ENCODE measurements at regions not wholly inside any gene's neighbourhood (a gene's known extent, or its start where the extent isn't known, plus 50 kb on each side); places are given as distances from the start of the nearest gene placed in this dataset.

DNA sequence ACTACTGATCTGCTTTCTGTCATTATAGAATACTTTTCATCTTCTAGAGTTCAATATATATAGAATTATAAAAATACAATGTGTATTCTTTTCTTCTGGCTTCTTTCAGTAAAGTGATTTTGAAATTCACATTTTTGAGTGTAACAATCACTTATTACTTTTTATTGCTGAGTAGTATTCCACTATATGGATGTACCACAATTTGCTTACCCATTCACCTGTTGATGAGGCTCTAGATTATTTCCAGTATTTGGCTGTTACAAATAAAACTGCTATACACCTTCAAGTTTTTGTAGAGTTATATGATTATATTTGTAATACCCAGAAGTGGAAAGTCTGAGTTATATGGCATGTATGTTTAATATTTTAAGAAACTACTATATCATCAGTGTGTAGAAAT, 159.4 kb downstream of the RWDD3 start:
- no peaks in the 10 kb centered on the region for H3K9me3 ChIP-seq
- H3K27ac ChIP-seq: no peak overlapping the region
- no peak overlapping the region for H3K4me3 ChIP-seq
- intact Hi-C loops (cut with DNase I): no loop called here
- no peaks in the 10 kb centered on the region for H3K36me3 ChIP-seq
- DNase-seq (ENCODE audit: low spot score in 2 of 2): no peak
- no peaks in the 10 kb centered on the region for H3K27me3 ChIP-seq
- no peaks in the 10 kb centered on the region for H3K4me1 ChIP-seq
- no peak for TF ChIP-seq CTCF (IDR thresholded peaks at IDR 0.05)

DNA sequence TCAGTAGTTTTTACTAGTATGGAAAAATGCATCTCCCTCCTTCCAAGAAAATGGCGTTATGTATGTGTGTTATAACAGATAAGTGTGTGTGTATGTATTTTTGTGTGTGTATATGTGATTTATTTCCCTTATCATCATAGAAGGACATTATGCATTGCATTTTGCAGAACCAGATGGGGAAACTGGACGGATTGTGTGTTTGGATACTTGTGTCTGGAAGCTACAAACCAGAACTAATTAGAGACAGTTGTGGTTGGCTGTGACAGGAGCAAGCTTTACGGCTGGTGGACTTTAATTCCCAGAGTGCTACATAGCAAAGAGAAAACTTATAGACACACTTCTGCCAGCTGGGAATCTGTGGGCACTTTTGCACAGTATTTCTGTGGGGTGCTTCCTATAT, 162.5 kb downstream of the RWDD3 start:
- TF ChIP-seq CTCF (IDR thresholded peaks at IDR 0.05): no peak
- Histone ChIP-seq H3K27ac (no peak overlapping the region), H3K27me3 (no peaks in the 10 kb centered on the region), H3K36me3 (no peaks in the 10 kb centered on the region), H3K9me3 (peaks cover 0 to 3% of the 10 kb centered on the region in 2 donors), H3K4me3 (no peak overlapping the region), H3K4me1 (no peaks in the 10 kb centered on the region)
- DNase-seq (ENCODE audit: low spot score in 2 of 2): no peak
- intact Hi-C loops (cut with DNase I): no loop called here

- Histone ChIP-seq H3K9me3 (peaks cover 0 to 3% of the 10 kb centered on the region in 2 donors), H3K4me1 (no peaks in the 10 kb centered on the region), H3K27me3 (no peaks in the 10 kb centered on the region), H3K4me3 (no peak overlapping the region), H3K27ac (no peak overlapping the region), H3K36me3 (no peaks in the 10 kb centered on the region)
- no peak for DNase-seq (ENCODE audit: low spot score in 2 of 2)
- intact Hi-C loops (cut with DNase I): no loop called here
- TF ChIP-seq CTCF (IDR thresholded peaks at IDR 0.05): no peak
These were observed 168.8 kb downstream of the RWDD3 start for GRCh38 chr1:95402780-95403179.

DNA sequence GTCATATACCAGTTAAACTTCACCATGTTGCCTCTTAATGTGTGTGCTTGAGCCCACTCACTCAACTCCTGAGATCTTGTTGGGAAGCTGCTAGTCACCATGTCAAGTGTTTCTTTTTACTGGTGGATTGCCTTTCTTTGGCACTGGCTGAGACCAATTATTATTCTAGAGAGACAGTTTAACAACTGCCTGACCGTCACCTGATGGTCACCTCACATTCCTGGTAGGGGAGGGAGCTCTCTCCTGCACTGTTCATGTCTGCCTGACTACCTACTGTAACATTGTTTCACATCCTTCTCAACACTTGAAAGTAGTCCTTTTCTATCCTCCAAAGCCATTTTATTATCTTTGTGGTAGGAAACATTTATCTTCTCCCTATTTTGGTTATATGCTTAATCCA, 172.3 kb downstream of the RWDD3 start:
- H3K9me3 ChIP-seq: no peaks in the 10 kb centered on the region
- no peaks in the 10 kb centered on the region for H3K27me3 ChIP-seq
- no peak for DNase-seq (ENCODE audit: low spot score in 2 of 2)
- no peak overlapping the region for H3K4me3 ChIP-seq
- intact Hi-C loops (cut with DNase I): no loop called here
- no peaks in the 10 kb centered on the region for H3K36me3 ChIP-seq
- no peaks in the 10 kb centered on the region for H3K4me1 ChIP-seq
- no peak for TF ChIP-seq CTCF (IDR thresholded peaks at IDR 0.05)
- no peak overlapping the region for H3K27ac ChIP-seq

DNA sequence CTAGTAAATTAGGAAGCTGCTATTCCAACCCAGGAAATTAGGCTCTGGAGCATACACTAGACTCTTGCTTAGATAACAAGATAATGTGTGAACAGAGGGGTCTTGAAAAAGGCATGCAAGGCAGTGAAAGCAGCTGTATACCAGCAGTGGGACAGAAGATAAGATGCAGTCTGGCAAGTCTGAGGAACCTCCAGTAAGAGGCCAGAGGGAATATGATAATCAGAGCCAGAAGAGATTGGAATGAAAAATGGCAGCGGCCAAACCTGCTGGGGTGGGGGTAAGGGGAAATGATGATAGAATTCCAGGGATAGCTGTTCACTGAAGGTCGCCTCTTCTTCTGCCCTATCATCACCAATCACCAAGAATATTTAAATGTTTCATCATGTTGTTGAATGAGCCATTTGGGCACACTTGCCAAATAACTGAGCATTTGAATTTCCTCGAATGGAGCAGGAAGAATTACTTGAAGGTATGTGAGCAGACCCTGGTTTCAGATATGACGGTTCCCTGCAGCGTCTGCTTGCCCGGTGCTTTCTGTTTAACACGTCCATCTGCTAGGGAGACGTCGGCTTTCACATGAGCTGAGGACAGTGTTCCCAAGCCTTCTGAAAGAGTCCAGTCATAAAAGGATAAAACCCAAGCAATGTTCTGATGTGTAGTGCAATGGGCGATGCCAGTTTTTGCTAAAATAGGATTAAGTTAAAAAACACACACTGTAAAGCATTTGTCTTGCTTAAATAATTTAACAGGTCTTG, 173.3 kb downstream of the RWDD3 start:
- H3K36me3 ChIP-seq: no peaks in the 10 kb centered on the region
- no peaks in the 10 kb centered on the region for H3K9me3 ChIP-seq
- H3K27ac ChIP-seq: no peak overlapping the region
- H3K27me3 ChIP-seq: no peaks in the 10 kb centered on the region
- TF ChIP-seq CTCF (IDR thresholded peaks at IDR 0.05): no peak
- no peak for DNase-seq (ENCODE audit: low spot score in 2 of 2)
- intact Hi-C loops (cut with DNase I): no loop called here
- H3K4me3 ChIP-seq: no peak overlapping the region
- H3K4me1 ChIP-seq: no peaks in the 10 kb centered on the region

DNA sequence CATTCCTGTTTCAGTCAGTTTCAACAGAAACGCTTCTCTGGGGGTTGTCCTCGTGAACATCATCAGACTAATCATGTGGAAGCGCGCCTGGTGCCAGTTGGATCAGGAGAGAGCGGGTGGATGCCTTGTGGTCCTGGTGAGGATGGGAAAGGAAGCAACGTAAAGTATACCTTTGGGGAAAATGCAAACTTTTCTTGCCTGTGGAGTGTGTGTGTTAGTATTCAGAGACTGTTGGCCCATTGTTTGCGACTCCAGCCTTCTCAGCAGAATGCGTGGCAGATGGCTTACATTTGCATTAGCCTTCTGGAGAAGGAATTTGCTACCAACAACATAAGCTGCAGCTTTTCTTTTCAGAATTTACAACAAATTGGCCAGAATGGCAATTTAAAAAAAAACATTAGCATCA, 173.9 kb downstream of the RWDD3 start:
- intact Hi-C loops (cut with DNase I): no loop called here
- Histone ChIP-seq H3K27me3 (no peaks in the 10 kb centered on the region), H3K27ac (no peak overlapping the region), H3K4me3 (no peak overlapping the region), H3K9me3 (no peaks in the 10 kb centered on the region), H3K36me3 (no peaks in the 10 kb centered on the region), H3K4me1 (no peaks in the 10 kb centered on the region)
- no peak for TF ChIP-seq CTCF (IDR thresholded peaks at IDR 0.05)
- no peak for DNase-seq (ENCODE audit: low spot score in 2 of 2)
